Neural crest cell (in vitro differentiated cells): ENCODE measurements at regions not wholly inside any gene's neighbourhood (a gene's known extent, or its start where the extent isn't known, plus 50 kb on each side); places are given as distances from the start of the nearest gene placed in this dataset.
"Not testable (repeated sequence)": the region's sequence is repeated elsewhere in the genome, so short reads cannot be mapped to it uniquely, and the experiment has no call there.

Experiments
- DNase-seq: peaks from one replicate; pipeline ENCODE4 v3.0.0; 2021; ENCODE audit warnings: low read depth, mixed read lengths, low spot score
- H3K27ac Mint-ChIP-seq: one replicate; pipeline ENCODE4 v1.8.0; 2021; ENCODE audit warnings: mild to moderate bottlenecking, mixed read lengths; ENCODE audit not compliant: unreplicated experiment
- H3K27me3 Mint-ChIP-seq: 2 replicates; pipeline ENCODE4 v1.8.0; 2021; ENCODE audit warnings: low read depth, mild to moderate bottlenecking, mixed read lengths
- H3K36me3 Mint-ChIP-seq: 2 replicates; pipeline ENCODE4 v1.8.0; 2021; ENCODE audit warnings: low read depth, mild to moderate bottlenecking, mixed read lengths
- H3K4me1 Mint-ChIP-seq: 2 replicates; pipeline ENCODE4 v1.8.0; 2021; ENCODE audit warnings: mixed read lengths
- H3K4me3 Mint-ChIP-seq: one replicate; pipeline ENCODE4 v1.8.0; 2021; ENCODE audit warnings: mild to moderate bottlenecking, mixed read lengths
- H3K9me3 Mint-ChIP-seq: 2 replicates; pipeline ENCODE4 v1.8.0; 2021; ENCODE audit warnings: mixed read lengths
- TF ChIP-seq, protein P1 (sequence below): fragments of 200-600 bp; sonication (generic); conservative IDR thresholded peaks from 2 replicates; pipeline ENCODE4 v1.5.0; 2021; ENCODE audit warnings: antibody characterized with exemption, mild to moderate bottlenecking

DNA sequence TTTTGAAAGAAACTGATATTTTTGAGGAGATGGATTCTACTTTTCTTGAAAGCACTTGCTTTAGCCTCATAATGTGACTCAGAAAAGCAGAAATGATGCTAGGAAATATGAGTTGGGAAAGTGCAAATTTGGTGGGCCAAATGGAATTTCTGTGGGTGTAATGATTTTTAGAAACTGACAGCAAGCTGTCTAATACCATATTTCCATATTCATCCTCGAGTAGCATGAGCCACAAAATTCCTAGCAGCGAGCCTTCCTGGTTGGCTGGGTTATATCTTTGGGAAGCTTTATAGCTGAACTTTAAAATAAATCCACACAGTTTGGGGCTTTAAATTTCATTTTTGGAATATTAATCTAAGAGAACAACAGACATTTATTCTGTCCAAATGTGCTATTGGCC is 190.0 kb downstream of the DSC3 start:
- no peaks in the 10 kb centered on the region for H3K27me3 Mint-ChIP-seq
- no peak overlapping the region for H3K27ac Mint-ChIP-seq
- no peak overlapping the region for H3K4me3 Mint-ChIP-seq
- H3K36me3 Mint-ChIP-seq, result peaks cover 4% of the 10 kb centered on the region
- no peak for DNase-seq
- no peaks in the 10 kb centered on the region for H3K4me1 Mint-ChIP-seq
- TF ChIP-seq, protein P1, sequence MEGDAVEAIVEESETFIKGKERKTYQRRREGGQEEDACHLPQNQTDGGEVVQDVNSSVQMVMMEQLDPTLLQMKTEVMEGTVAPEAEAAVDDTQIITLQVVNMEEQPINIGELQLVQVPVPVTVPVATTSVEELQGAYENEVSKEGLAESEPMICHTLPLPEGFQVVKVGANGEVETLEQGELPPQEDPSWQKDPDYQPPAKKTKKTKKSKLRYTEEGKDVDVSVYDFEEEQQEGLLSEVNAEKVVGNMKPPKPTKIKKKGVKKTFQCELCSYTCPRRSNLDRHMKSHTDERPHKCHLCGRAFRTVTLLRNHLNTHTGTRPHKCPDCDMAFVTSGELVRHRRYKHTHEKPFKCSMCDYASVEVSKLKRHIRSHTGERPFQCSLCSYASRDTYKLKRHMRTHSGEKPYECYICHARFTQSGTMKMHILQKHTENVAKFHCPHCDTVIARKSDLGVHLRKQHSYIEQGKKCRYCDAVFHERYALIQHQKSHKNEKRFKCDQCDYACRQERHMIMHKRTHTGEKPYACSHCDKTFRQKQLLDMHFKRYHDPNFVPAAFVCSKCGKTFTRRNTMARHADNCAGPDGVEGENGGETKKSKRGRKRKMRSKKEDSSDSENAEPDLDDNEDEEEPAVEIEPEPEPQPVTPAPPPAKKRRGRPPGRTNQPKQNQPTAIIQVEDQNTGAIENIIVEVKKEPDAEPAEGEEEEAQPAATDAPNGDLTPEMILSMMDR, result no peak
- H3K9me3 Mint-ChIP-seq, result peaks cover 4% of the 10 kb centered on the region

DNA sequence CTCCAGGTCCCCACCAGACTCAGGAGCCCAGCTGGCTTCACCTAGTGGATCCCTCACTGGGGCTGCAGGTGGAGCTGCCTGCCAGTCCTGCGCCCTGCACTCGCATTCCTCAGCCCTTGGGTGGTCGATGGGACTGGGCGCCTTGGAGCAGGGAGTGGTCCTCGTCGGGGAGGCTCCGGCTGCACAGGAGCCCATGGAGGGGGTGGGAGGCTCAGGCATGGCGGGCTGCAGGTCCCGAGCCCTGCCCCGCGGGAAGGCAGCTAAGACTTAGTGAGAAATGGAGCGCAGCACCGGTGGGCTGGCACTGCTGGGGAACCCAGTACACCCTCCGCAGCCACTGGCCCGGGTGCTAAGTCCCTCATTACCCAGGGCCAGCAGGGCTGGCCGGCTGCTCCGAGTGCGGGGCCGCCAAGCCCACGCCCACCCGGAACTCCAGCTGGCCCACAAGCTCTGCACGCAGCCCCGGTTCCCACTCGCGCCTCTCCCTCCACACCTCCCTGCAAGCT is 203.4 kb downstream of the DSC3 start:
- H3K9me3 Mint-ChIP-seq, result peaks cover 13% of the 10 kb centered on the region
- H3K27me3 Mint-ChIP-seq, H3K4me3 Mint-ChIP-seq, DNase-seq, H3K36me3 Mint-ChIP-seq, H3K27ac Mint-ChIP-seq, H3K4me1 Mint-ChIP-seq: not testable (repeated sequence)

- H3K4me1 Mint-ChIP-seq, result no peaks in the 10 kb centered on the region
- H3K27me3 Mint-ChIP-seq, result no peaks in the 10 kb centered on the region
- no peak for DNase-seq
- H3K36me3 Mint-ChIP-seq, result no peaks in the 10 kb centered on the region
- H3K4me3 Mint-ChIP-seq, result no peak overlapping the region
- no peak overlapping the region for H3K27ac Mint-ChIP-seq
- TF ChIP-seq, protein P1, result no peak
- peaks cover 10% of the 10 kb centered on the region for H3K9me3 Mint-ChIP-seq
These were observed 213.8 kb downstream of the DSC3 start for GRCh38 chr18:30828700-30829099.

DNA sequence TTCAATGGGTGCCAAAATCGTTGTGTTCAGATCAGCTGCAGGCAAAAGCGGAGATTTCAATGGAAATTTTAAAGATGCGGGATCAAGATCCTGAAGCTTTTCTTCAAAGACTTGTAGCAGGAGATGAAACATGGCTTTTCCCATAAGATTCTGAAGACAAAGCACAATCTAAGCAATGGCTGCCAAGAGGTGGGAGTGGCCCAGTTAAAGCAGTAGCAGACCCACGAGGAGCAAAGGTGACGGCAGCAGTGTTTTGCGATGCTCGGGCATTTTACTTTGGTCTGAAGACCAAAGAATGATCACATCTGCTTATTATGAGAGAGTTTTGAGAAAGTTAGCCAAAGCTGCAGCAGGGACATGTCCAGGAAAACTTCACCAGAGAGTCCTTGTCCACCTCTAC is 222.9 kb downstream of the DSC3 start:
- no peak for DNase-seq

DNA sequence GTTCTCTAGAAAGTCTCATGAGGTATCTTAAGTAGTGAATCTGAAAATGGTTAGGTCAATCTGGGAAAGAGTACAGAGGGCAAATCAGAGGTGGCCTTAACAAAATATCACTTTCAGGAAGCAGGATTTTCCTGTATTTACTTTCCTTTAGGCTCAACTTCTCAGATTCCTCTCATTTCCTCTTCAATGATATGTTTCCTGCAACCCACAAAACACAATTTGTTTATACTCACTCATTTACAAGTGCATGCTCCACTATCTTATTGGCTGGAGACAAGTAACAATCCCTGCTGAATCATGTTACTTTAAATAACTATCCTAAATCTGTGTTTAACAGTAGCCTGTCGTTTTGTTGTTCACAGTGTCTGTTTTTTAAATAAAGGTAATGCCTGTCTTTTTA is 228.1 kb downstream of the DSC3 start:
- TF ChIP-seq, protein P1, result no peak
- peaks cover 9% of the 10 kb centered on the region for H3K9me3 Mint-ChIP-seq
- no peak overlapping the region for H3K27ac Mint-ChIP-seq
- no peaks in the 10 kb centered on the region for H3K4me1 Mint-ChIP-seq
- DNase-seq, result no peak
- no peaks in the 10 kb centered on the region for H3K27me3 Mint-ChIP-seq
- H3K36me3 Mint-ChIP-seq, result no peaks in the 10 kb centered on the region
- H3K4me3 Mint-ChIP-seq, result no peak overlapping the region

More for the DNA sequence above, 222.9 kb downstream of the DSC3 start:
- Mint-ChIP-seq H3K4me3 (no peak overlapping the region), H3K27ac (no peak overlapping the region), H3K27me3 (no peaks in the 10 kb centered on the region), H3K4me1 (peaks cover 8% of the 10 kb centered on the region), H3K36me3 (no peaks in the 10 kb centered on the region), H3K9me3 (peaks cover 9% of the 10 kb centered on the region)
- TF ChIP-seq, protein P1, result no peak

- no peak for DNase-seq
- Mint-ChIP-seq H3K27me3 (no peaks in the 10 kb centered on the region), H3K36me3 (no peaks in the 10 kb centered on the region)
These were observed 231.0 kb downstream of the DSC3 start for GRCh38 chr18:30811580-30811979.

More at GRCh38 chr18:30811580-30811979, 231.0 kb downstream of the DSC3 start:
- H3K9me3 Mint-ChIP-seq, result peaks cover 3% of the 10 kb centered on the region
- TF ChIP-seq, protein P1, result no peak
- no peak overlapping the region for H3K27ac Mint-ChIP-seq
- no peaks in the 10 kb centered on the region for H3K4me1 Mint-ChIP-seq
- H3K4me3 Mint-ChIP-seq, result no peak overlapping the region
